GM12892 (cell line): ENCODE measurements at regions not wholly inside any gene's neighbourhood (a gene's known extent, or its start where the extent isn't known, plus 50 kb on each side); places are given as distances from the start of the nearest gene placed in this dataset.

Experiments used
- POLR2AphosphoS5 ChIP-seq: IDR thresholded peaks from 2 replicates; pipeline ENCODE4 v1.6.1; 2011; ENCODE audit warnings: low read depth, low read length, control low read depth
- TAF1 ChIP-seq: IDR thresholded peaks from 2 replicates; pipeline ENCODE4 v1.6.1; 2011; ENCODE audit warnings: low read depth, mild to moderate bottlenecking, control low read depth, low read length, borderline replicate concordance

- TF ChIP-seq TAF1 (no peak), POLR2AphosphoS5 (no peak)
Observed at GRCh38 chr2:58558881-58559280, 317.8 kb upstream of the FANCL start.
